ENCODE measurements at regions not wholly inside any gene's neighbourhood (a gene's known extent, or its start where the extent isn't known, plus 50 kb on each side); places are given as distances from the start of the nearest gene placed in this dataset.

DNA sequence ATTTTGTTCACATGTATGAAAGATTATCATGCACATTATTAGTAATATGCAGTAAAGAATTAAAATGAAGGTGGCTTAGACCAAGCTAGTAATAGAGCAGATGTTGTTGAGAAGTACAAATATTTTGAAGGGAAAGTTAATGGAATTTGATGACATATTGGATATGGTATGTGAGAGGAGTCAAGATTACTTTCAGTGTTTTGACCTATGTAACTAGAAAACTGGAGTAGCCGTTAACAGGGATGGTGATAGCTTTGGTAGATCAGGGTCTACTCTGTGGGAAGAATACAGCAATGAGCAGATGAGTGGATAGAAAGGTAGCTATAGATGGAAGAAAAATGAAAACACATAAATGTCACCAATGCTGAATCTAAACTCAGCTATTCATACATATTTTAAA, 163.2 kb upstream of the LRRC7 start:
- Histone ChIP-seq H3K27me3 (ENCODE audit: insufficient read depth, poor library complexity, severe bottlenecking) (no peaks in the 10 kb centered on the region), H3K27ac (replicated peaks) (no peak overlapping the region), H3K4me3 (replicated peaks; ENCODE audit: insufficient read depth, low read length) (no peak overlapping the region)
- no peak for DNase-seq (ENCODE audit: low read depth in 1 of 2, low spot score in 1 of 2)
- TF ChIP-seq, protein P1, sequence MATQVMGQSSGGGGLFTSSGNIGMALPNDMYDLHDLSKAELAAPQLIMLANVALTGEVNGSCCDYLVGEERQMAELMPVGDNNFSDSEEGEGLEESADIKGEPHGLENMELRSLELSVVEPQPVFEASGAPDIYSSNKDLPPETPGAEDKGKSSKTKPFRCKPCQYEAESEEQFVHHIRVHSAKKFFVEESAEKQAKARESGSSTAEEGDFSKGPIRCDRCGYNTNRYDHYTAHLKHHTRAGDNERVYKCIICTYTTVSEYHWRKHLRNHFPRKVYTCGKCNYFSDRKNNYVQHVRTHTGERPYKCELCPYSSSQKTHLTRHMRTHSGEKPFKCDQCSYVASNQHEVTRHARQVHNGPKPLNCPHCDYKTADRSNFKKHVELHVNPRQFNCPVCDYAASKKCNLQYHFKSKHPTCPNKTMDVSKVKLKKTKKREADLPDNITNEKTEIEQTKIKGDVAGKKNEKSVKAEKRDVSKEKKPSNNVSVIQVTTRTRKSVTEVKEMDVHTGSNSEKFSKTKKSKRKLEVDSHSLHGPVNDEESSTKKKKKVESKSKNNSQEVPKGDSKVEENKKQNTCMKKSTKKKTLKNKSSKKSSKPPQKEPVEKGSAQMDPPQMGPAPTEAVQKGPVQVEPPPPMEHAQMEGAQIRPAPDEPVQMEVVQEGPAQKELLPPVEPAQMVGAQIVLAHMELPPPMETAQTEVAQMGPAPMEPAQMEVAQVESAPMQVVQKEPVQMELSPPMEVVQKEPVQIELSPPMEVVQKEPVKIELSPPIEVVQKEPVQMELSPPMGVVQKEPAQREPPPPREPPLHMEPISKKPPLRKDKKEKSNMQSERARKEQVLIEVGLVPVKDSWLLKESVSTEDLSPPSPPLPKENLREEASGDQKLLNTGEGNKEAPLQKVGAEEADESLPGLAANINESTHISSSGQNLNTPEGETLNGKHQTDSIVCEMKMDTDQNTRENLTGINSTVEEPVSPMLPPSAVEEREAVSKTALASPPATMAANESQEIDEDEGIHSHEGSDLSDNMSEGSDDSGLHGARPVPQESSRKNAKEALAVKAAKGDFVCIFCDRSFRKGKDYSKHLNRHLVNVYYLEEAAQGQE (IDR thresholded peaks at IDR 0.05; ENCODE audit: insufficient replicate concordance, low read depth) = no peak

DNA sequence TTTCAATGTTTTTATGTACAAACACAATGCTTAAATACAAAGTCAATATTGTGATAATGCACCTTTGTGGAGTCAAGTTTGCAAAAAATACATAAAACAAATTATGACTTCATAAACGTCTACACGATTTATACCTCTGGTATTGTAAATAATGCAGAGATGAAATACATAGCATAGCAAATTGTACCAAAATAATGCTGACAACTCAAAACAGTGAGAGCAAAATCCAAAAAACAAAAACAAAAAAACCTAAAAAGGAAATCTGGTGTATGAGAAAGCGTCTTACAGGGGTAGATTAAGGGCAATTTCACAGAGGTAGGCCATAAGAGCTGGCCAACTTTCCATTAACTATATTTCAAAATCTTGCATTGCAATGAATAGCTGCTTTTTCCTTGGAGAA, 161.5 kb upstream of the LRRC7 start:
- DNase-seq (ENCODE audit: low read depth in 1 of 2, low spot score in 1 of 2) = no peak
- Histone ChIP-seq H3K27ac (replicated peaks) (no peak overlapping the region), H3K27me3 (ENCODE audit: insufficient read depth, poor library complexity, severe bottlenecking) (no peaks in the 10 kb centered on the region), H3K4me3 (replicated peaks; ENCODE audit: insufficient read depth, low read length) (no peak overlapping the region)
- TF ChIP-seq POLR2AphosphoS5 (IDR thresholded peaks at IDR 0.05; ENCODE audit: low read depth) = no peak
- TF ChIP-seq GABPA (IDR thresholded peaks at IDR 0.05; ENCODE audit: low read depth) = no peak
- TF ChIP-seq, protein P1 (IDR thresholded peaks at IDR 0.05; ENCODE audit: insufficient replicate concordance, low read depth) = no peak
- no peak for TF ChIP-seq SPI1 (IDR thresholded peaks at IDR 0.05; ENCODE audit: borderline replicate concordance, low read depth)
- TF ChIP-seq, protein P2, sequence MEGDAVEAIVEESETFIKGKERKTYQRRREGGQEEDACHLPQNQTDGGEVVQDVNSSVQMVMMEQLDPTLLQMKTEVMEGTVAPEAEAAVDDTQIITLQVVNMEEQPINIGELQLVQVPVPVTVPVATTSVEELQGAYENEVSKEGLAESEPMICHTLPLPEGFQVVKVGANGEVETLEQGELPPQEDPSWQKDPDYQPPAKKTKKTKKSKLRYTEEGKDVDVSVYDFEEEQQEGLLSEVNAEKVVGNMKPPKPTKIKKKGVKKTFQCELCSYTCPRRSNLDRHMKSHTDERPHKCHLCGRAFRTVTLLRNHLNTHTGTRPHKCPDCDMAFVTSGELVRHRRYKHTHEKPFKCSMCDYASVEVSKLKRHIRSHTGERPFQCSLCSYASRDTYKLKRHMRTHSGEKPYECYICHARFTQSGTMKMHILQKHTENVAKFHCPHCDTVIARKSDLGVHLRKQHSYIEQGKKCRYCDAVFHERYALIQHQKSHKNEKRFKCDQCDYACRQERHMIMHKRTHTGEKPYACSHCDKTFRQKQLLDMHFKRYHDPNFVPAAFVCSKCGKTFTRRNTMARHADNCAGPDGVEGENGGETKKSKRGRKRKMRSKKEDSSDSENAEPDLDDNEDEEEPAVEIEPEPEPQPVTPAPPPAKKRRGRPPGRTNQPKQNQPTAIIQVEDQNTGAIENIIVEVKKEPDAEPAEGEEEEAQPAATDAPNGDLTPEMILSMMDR (IDR thresholded peaks at IDR 0.05; ENCODE audit: insufficient read depth, low read length) = no peak

- no peak overlapping the region for H3K27ac ChIP-seq (replicated peaks)
- DNase-seq (ENCODE audit: low read depth in 1 of 2, low spot score in 1 of 2) = no peak
- TF ChIP-seq, protein P2 (IDR thresholded peaks at IDR 0.05; ENCODE audit: insufficient read depth, low read length) = no peak
- TF ChIP-seq POLR2AphosphoS5 (IDR thresholded peaks at IDR 0.05; ENCODE audit: low read depth) = no peak
- TF ChIP-seq SPI1 (IDR thresholded peaks at IDR 0.05; ENCODE audit: borderline replicate concordance, low read depth) = no peak
- H3K4me3 ChIP-seq (replicated peaks; ENCODE audit: insufficient read depth, low read length) = no peak overlapping the region
- no peaks in the 10 kb centered on the region for H3K27me3 ChIP-seq (ENCODE audit: insufficient read depth, poor library complexity, severe bottlenecking)
Observed at GRCh38 chr1:69409731-69410456, 157.8 kb upstream of the LRRC7 start.

DNA sequence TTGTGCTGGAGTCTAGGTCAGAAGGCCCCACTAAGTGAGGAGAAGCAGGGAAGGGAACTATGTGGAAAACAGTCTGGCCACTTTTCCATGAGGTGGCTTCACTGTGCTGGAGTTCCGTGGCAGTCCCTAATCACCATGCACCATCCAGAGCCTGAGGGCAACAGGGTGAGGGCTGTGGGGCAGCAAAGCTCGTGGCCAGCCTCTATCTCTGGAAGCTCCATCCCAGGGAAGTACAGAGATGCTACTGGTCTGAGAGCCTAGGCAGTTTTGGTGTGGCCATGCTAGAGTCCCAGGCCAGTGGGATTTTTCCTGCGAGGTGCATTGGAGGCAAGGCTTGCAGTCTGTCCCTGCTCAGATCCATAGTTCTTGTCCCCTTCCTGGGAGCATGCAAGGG, 157.3 kb upstream of the LRRC7 start:
- Histone ChIP-seq H3K27me3 (ENCODE audit: insufficient read depth, poor library complexity, severe bottlenecking) (no peaks in the 10 kb centered on the region), H3K4me3 (replicated peaks; ENCODE audit: insufficient read depth, low read length) (no peak overlapping the region), H3K27ac (replicated peaks) (no peak overlapping the region)
- TF ChIP-seq POLR2AphosphoS5 (IDR thresholded peaks at IDR 0.05; ENCODE audit: low read depth) (no peak), SPI1 (IDR thresholded peaks at IDR 0.05; ENCODE audit: borderline replicate concordance, low read depth) (no peak), GABPA (IDR thresholded peaks at IDR 0.05; ENCODE audit: low read depth) (no peak)
- TF ChIP-seq, protein P1 (IDR thresholded peaks at IDR 0.05; ENCODE audit: insufficient replicate concordance, low read depth) = no peak
- TF ChIP-seq, protein P2 (IDR thresholded peaks at IDR 0.05; ENCODE audit: insufficient read depth, low read length) = no peak
- no peak for DNase-seq (ENCODE audit: low read depth in 1 of 2, low spot score in 1 of 2)

Data from HL-60 (cell line).